SK-N-MC (cell line): ENCODE measurements at regions not wholly inside any gene's neighbourhood (a gene's known extent, or its start where the extent isn't known, plus 50 kb on each side); places are given as distances from the start of the nearest gene placed in this dataset.

ENCODE experiments used
- EZH2 ChIP-seq: fragments of 200-600 bp; sonication (generic); IDR thresholded peaks from one replicate; pipeline ENCODE4 v1.6.1; 2017; ENCODE audit warnings: antibody characterized with exemption
- POLR2AphosphoS5 ChIP-seq: IDR thresholded peaks from 2 replicates; pipeline ENCODE4 v1.6.1; 2012; ENCODE audit warnings: mild to moderate bottlenecking, low read depth, low read length, borderline replicate concordance

- TF ChIP-seq EZH2 (no peak), POLR2AphosphoS5 (no peak)
Observed at GRCh38 chrX:138082251-138082650, 516.3 kb downstream of the ZIC3 start.
